ENCODE measurements at regions not wholly inside any gene's neighbourhood (a gene's known extent, or its start where the extent isn't known, plus 50 kb on each side); places are given as distances from the start of the nearest gene placed in this dataset.
"Not testable (repeated sequence)": the region's sequence is repeated elsewhere in the genome, so short reads cannot be mapped to it uniquely, and the experiment has no call there.

GRCh38 chr13:22855926-22856325, 324.9 kb upstream of the SGCG start:
- no peaks in the 10 kb centered on the region for H3K36me3 Mint-ChIP-seq (ENCODE audit: low read depth)

GRCh38 chr13:22858980-22859379, 321.8 kb upstream of the SGCG start:
- not testable (repeated sequence) for H3K4me3 Mint-ChIP-seq; DNase-seq; H3K27me3 Mint-ChIP-seq; H3K9me3 Mint-ChIP-seq; H3K36me3 Mint-ChIP-seq (ENCODE audit: low read depth); H3K27ac Mint-ChIP-seq; H3K4me1 Mint-ChIP-seq; ATAC-seq

More at GRCh38 chr13:22855926-22856325, 324.9 kb upstream of the SGCG start:
- Mint-ChIP-seq H3K27ac (no peak overlapping the region), H3K9me3 (no peaks in the 10 kb centered on the region), H3K4me3 (no peak overlapping the region), H3K4me1 (no peaks in the 10 kb centered on the region), H3K27me3 (peaks cover 3% of the 10 kb centered on the region)
- ATAC-seq (no peak), DNase-seq (no peak)

- not testable (repeated sequence) for H3K4me3 Mint-ChIP-seq; DNase-seq; H3K27ac Mint-ChIP-seq; H3K9me3 Mint-ChIP-seq; H3K27me3 Mint-ChIP-seq; H3K36me3 Mint-ChIP-seq (ENCODE audit: low read depth); ATAC-seq; H3K4me1 Mint-ChIP-seq
Measured at GRCh38 chr13:22859411-22859810, 321.4 kb upstream of the SGCG start.

GRCh38 chr13:22861958-22862466, 318.8 kb upstream of the SGCG start:
- no peaks in the 10 kb centered on the region for H3K4me1 Mint-ChIP-seq
- no peak overlapping the region for H3K4me3 Mint-ChIP-seq
- no peaks in the 10 kb centered on the region for H3K36me3 Mint-ChIP-seq (ENCODE audit: low read depth)
- DNase-seq (no peak), ATAC-seq (no peak)
- H3K9me3 Mint-ChIP-seq = peaks cover 3% of the 10 kb centered on the region
- H3K27ac Mint-ChIP-seq = no peak overlapping the region
- no peaks in the 10 kb centered on the region for H3K27me3 Mint-ChIP-seq

DNA sequence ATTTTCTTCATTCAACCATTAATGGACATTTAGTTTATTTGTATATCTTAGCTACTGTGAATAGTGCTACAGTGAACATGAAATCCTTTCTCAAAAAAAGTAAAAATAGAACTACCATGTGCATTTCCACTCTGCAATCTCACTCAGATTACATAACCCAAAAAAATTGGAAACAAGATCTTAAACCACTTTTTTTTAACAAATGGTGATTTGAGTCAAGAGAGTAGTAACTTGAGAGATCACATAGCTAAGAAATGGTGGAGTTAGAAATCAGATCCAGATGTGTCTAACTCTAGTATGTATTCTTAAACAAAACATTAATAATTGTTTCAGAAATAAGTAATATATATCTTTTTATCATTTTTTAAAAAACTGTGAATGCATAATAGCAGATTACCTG, 318.3 kb upstream of the SGCG start:
- no peak overlapping the region for H3K27ac Mint-ChIP-seq
- peaks cover 3% of the 10 kb centered on the region for H3K9me3 Mint-ChIP-seq
- ATAC-seq = no peak
- H3K27me3 Mint-ChIP-seq = no peaks in the 10 kb centered on the region
- H3K4me1 Mint-ChIP-seq = no peaks in the 10 kb centered on the region
- no peak overlapping the region for H3K4me3 Mint-ChIP-seq
- no peaks in the 10 kb centered on the region for H3K36me3 Mint-ChIP-seq (ENCODE audit: low read depth)
- no peak for DNase-seq

DNA sequence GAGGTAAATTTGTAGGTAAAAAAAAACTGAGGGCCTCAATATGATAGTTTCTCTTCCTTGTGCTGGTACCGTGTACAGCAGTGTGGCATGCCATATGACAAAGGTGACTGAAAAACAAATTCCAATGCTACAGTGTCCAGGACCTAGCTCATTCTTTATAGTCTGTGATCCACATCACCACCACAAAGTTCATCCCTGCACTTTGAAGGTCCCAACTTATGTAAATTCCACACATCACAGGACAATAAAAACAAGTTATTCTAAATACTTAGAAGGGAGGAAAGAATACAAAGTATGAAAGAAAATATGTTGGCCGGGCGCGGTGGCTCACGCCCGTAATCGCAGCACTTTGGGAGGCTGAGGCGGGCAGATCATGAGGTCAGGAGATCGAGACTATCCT, 314.6 kb upstream of the SGCG start:
- DNase-seq (no peak), ATAC-seq (no peak)
- Mint-ChIP-seq H3K4me3 (no peak overlapping the region), H3K36me3 (ENCODE audit: low read depth) (no peaks in the 10 kb centered on the region), H3K4me1 (no peaks in the 10 kb centered on the region), H3K27ac (no peak overlapping the region), H3K27me3 (no peaks in the 10 kb centered on the region), H3K9me3 (peaks cover 3% of the 10 kb centered on the region)

DNA sequence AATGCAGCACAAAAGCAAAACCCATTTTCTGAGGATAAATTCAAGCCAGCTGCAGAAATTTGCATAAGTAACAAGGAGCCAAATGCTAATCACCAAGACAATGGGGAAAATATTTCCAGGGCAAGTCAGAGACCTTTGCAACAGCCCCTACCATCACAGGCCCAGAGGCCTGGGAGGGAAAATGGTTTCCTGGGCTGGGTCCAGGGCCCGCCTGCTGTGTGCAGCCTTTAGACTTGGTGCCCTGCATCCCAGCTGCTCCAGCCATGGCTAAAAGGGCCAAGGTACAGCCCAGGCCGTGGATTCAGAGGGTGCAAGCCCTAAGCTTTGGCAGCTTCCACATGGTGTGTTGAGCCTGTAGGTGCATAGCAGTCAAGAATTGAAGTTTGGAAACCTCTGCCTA, 309.5 kb upstream of the SGCG start:
- peaks cover 16% of the 10 kb centered on the region for H3K9me3 Mint-ChIP-seq

DNA sequence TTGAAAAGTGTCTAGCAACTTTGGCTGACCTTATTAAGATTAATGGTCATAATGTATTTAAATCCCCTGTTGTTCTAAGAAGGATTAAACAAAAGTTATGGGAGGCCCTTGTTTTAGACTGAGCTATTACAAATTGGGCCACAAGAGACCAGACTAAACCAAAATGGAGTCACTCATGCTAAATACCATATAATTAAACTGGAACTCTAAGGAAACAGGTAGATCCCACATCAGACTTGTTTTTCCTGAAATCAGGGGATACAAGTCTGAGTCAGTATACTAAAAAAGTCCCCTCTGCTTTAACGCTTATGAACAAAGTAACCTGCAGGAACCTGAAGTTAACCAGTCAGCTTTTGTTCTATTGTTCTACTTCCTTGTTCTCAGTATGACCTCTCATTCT, 305.9 kb upstream of the SGCG start:
- DNase-seq (no peak), ATAC-seq (no peak)
- Mint-ChIP-seq H3K27ac (no peak overlapping the region), H3K4me3 (no peak overlapping the region), H3K4me1 (peaks cover 1% of the 10 kb centered on the region), H3K9me3 (peaks cover 16% of the 10 kb centered on the region), H3K27me3 (peaks cover 2% of the 10 kb centered on the region), H3K36me3 (ENCODE audit: low read depth) (peaks cover 2% of the 10 kb centered on the region)

More for the DNA sequence above, 309.5 kb upstream of the SGCG start:
- DNase-seq (no peak), ATAC-seq (no peak)
- Mint-ChIP-seq H3K4me1 (peaks cover 1% of the 10 kb centered on the region), H3K27me3 (peaks cover 2% of the 10 kb centered on the region), H3K27ac (no peak overlapping the region), H3K4me3 (no peak overlapping the region), H3K36me3 (ENCODE audit: low read depth) (peaks cover 2% of the 10 kb centered on the region)

DNA sequence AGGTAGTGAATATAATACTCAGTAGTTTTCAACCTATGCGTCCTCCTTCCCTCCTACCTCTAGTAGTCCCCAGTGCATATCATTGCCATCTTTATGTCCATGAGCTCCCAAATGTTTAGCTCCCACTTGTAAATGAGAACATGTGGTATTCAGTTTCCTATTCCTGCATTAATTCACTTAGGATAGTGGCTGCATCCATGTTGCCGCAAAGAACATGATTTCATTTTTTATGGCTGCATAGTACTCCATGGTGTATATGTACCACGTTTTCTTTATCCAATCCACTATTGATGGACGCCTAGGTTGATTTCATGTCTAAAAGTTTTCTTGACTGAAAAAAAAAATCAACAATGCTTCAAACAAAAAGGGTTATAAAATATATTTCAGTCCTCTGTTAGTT, 303.4 kb upstream of the SGCG start:
- Mint-ChIP-seq H3K36me3 (ENCODE audit: low read depth) (peaks cover 2% of the 10 kb centered on the region), H3K4me1 (peaks cover 1% of the 10 kb centered on the region), H3K27me3 (peaks cover 1% of the 10 kb centered on the region), H3K4me3 (no peak overlapping the region), H3K27ac (no peak overlapping the region), H3K9me3 (peaks cover 14% of the 10 kb centered on the region)
- no peak for DNase-seq
- ATAC-seq = no peak

- Mint-ChIP-seq H3K9me3 (no peaks in the 10 kb centered on the region), H3K4me3 (no peak overlapping the region), H3K4me1 (no peaks in the 10 kb centered on the region), H3K27ac (no peak overlapping the region), H3K27me3 (no peaks in the 10 kb centered on the region), H3K36me3 (ENCODE audit: low read depth) (no peaks in the 10 kb centered on the region)
- ATAC-seq (no peak), DNase-seq (no peak)
Measured at GRCh38 chr13:22880741-22881720, 299.7 kb upstream of the SGCG start.

- H3K4me3 Mint-ChIP-seq; H3K4me1 Mint-ChIP-seq; H3K9me3 Mint-ChIP-seq; DNase-seq; ATAC-seq; H3K27me3 Mint-ChIP-seq; H3K27ac Mint-ChIP-seq; H3K36me3 Mint-ChIP-seq (ENCODE audit: low read depth): not testable (repeated sequence)
Measured at GRCh38 chr13:22881721-22882608, 298.8 kb upstream of the SGCG start.

DNA sequence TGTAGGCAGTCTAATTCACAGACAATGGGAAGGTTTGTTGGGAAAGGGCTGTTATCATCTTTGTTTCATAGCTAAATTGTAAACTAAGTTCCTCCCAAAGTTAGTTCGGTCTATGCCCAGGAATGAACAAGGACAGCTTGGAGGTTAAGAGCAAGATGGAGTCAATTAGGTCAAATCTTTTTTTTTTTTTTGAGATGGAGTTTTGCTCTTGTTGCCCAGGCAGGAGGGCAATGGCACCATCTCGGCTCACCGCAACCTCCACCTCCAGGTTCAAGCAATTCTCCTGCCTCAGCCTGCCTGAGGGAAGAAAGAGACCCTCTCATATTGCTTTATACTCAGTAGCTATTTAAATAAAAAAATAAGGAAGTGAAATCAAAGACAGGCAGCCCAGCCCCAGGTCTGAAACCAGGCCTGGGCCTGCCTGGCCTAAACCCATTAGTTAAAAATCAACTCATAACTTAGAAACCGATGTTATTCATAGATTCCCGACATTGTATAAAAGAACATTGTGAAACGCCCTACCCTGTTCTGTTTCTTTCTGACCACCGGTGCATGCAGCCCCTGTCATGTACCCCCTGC, 297.4 kb upstream of the SGCG start:
- Mint-ChIP-seq H3K36me3 (ENCODE audit: low read depth) (no peaks in the 10 kb centered on the region), H3K27me3 (no peaks in the 10 kb centered on the region), H3K27ac (no peak overlapping the region), H3K4me1 (no peaks in the 10 kb centered on the region), H3K9me3 (no peaks in the 10 kb centered on the region), H3K4me3 (no peak overlapping the region)
- no peak for DNase-seq
- ATAC-seq = no peak

DNA sequence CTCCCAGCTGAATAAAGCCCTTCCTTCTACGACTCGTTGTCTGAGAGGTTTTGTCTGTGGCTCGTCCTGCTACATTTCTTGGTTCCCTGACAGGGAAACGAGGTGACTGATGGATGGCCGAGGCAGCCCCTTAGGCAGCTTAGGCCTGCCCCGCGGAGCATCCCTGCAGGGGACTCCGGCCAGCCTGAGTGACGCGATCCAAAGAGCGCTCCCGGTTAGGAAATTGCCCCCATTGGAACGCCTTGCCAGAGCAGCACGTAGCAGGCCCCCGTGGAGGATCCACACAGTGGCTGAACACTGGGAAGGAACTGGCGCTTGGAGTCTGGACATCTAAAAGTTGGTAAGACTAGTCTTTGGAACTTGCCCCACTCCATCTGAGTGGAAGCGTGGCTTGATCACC, 296.8 kb upstream of the SGCG start:
- Mint-ChIP-seq H3K4me3 (no peak overlapping the region), H3K9me3 (no peaks in the 10 kb centered on the region), H3K27me3 (no peaks in the 10 kb centered on the region), H3K27ac (no peak overlapping the region), H3K36me3 (ENCODE audit: low read depth) (no peaks in the 10 kb centered on the region), H3K4me1 (no peaks in the 10 kb centered on the region)
- DNase-seq = no peak
- ATAC-seq = no peak

GRCh38 chr13:22886061-22886460, 294.7 kb upstream of the SGCG start:
- not testable (repeated sequence) for ATAC-seq; H3K4me3 Mint-ChIP-seq; DNase-seq; H3K27ac Mint-ChIP-seq; H3K36me3 Mint-ChIP-seq (ENCODE audit: low read depth); H3K9me3 Mint-ChIP-seq; H3K27me3 Mint-ChIP-seq; H3K4me1 Mint-ChIP-seq

All from activated naive CD8-positive, alpha-beta T cell treated with anti-CD3 and anti-CD28 coated beads, Interleukin-2, amount 50 U/mL, for 24 hours (primary cell).